SK-N-SH (cell line): ENCODE measurements at regions not wholly inside any gene's neighbourhood (a gene's known extent, or its start where the extent isn't known, plus 50 kb on each side); places are given as distances from the start of the nearest gene placed in this dataset.

Experiments used
- CTCF ChIA-PET: fragments of 300-600, 350-600 bp; formaldehyde crosslinking; extraction: SDS; loops from one replicate; lab custom pipeline; 2021; lab: Yijun Ruan, JAX
- POLR2A ChIA-PET: fragments of 350-600 bp; sonication (Branson Sonifier 250); formaldehyde crosslinking; extraction: SDS; loops from one replicate; lab custom pipeline; 2020; ENCODE audit warnings: antibody characterized with exemption, inconsistent platforms; lab: Yijun Ruan, JAX
- DNase-seq: peaks from one replicate; pipeline ENCODE4 v3.0.0; 2012
- H2AFZ ChIP-seq: fragments of 200-600 bp; sonication (generic); 2 replicates; pipeline ENCODE4 v1.8.1; 2016; ENCODE audit warnings: antibody characterized with exemption, mild to moderate bottlenecking, low read depth
- H3F3A ChIP-seq: fragments of 200-600 bp; sonication (generic); replicated peaks from 2 replicates; pipeline ENCODE3; 2016; ENCODE audit warnings: antibody characterized with exemption, mild to moderate bottlenecking; ENCODE audit not compliant: insufficient read depth
- H3K27ac ChIP-seq, 2 experiments: fragments of 200-500 bp in 1 of 2; fragments of 200-600 bp in 1 of 2; sonication (Bioruptor generic) in 1 of 2; sonication (generic), shearing (Covaris generic) in 1 of 2; 2 replicates each; pipeline versions ENCODE4 v1.5.1 to v1.6.1; 2014 to 2016; ENCODE audit warnings: low read depth in 2 of 2, inconsistent platforms in 1 of 2, low read length in 1 of 2, mild to moderate bottlenecking in 1 of 2, mixed read lengths in 1 of 2
- H3K27me3 ChIP-seq: fragments of 200-600 bp; sonication (generic), shearing (Covaris generic); 2 replicates; pipeline ENCODE4 v1.6.1; 2016; ENCODE audit warnings: mixed run types; ENCODE audit not compliant: insufficient read depth
- H3K36me3 ChIP-seq, 2 experiments: fragments of 200-500 bp in 1 of 2; fragments of 200-600 bp in 1 of 2; sonication (Bioruptor generic) in 1 of 2; sonication (generic) in 1 of 2; replicated peaks in 1 of 2; 2 replicates each; pipeline versions ENCODE3 to v1.5.1; 2014 to 2016; ENCODE audit warnings: low read length in 1 of 2, mild to moderate bottlenecking in 1 of 2; ENCODE audit not compliant: insufficient read depth in 2 of 2, control insufficient read depth in 1 of 2
- H3K4me1 ChIP-seq, 2 experiments: fragments of 200-500 bp in 1 of 2; fragments of 200-600 bp in 1 of 2; sonication (Bioruptor generic) in 1 of 2; sonication (generic), shearing (Covaris generic) in 1 of 2; 2 replicates each; pipeline versions ENCODE4 v1.5.1 to v1.6.1; 2014 to 2016; ENCODE audit warnings: low read depth in 1 of 2, low read length in 1 of 2, mixed run types in 1 of 2; ENCODE audit not compliant: insufficient read depth in 2 of 2, control insufficient read depth in 1 of 2
- H3K4me2 ChIP-seq: fragments of 200-600 bp; sonication (generic), shearing (Covaris generic); 2 replicates; pipeline ENCODE4 v1.6.1; 2017; ENCODE audit warnings: mixed run types
- H3K4me3 ChIP-seq, 2 experiments: fragments of 200-500 bp in 1 of 2; fragments of 200-600 bp in 1 of 2; sonication (Bioruptor generic) in 1 of 2; sonication (generic), shearing (Covaris generic) in 1 of 2; 2 replicates each; pipeline versions ENCODE4 v1.5.1 to v1.8.1; 2014 to 2016; ENCODE audit warnings: low read depth in 2 of 2, inconsistent platforms in 1 of 2, low read length in 1 of 2, mild to moderate bottlenecking in 1 of 2, mixed read lengths in 1 of 2, moderate library complexity in 1 of 2
- H3K79me2 ChIP-seq: fragments of 200-600 bp; sonication (generic); 2 replicates; pipeline ENCODE4 v1.8.1; 2017; ENCODE audit warnings: mild to moderate bottlenecking; ENCODE audit not compliant: insufficient read depth
- H3K9ac ChIP-seq: fragments of 200-600 bp; sonication (generic); 2 replicates; pipeline ENCODE4 v1.6.1; 2017; ENCODE audit warnings: mixed run types
- H3K9me2 ChIP-seq: fragments of 200-600 bp; sonication (generic); 2 replicates; pipeline ENCODE4 v1.6.1; 2017; ENCODE audit warnings: mixed run types
- H3K9me3 ChIP-seq: fragments of 200-600 bp; sonication (generic); 2 replicates; pipeline ENCODE4 v1.6.1; 2017; ENCODE audit warnings: mixed run types, mild to moderate bottlenecking, moderate library complexity
- H4K20me1 ChIP-seq: fragments of 200-600 bp; sonication (generic); 2 replicates; pipeline ENCODE4 v1.6.1; 2017; ENCODE audit warnings: mild to moderate bottlenecking, mixed run types; ENCODE audit not compliant: insufficient read depth
- CHD2 ChIP-seq: fragments of 150-350 bp; IDR thresholded peaks from 2 replicates; pipeline ENCODE4 v1.6.1; 2018; ENCODE audit warnings: low read length; ENCODE audit not compliant: partially characterized antibody
- GABPA ChIP-seq: IDR thresholded peaks from 2 replicates; pipeline ENCODE4 v1.4.0; 2012; ENCODE audit warnings: low read depth, mild to moderate bottlenecking
- NFIC ChIP-seq: IDR thresholded peaks from 2 replicates; pipeline ENCODE4 v1.4.0; 2012; ENCODE audit warnings: borderline replicate concordance
- NRF1 ChIP-seq: IDR thresholded peaks from 2 replicates; pipeline ENCODE4 v1.6.1; 2012; ENCODE audit warnings: low read depth, mild to moderate bottlenecking, low read length
- POLR2AphosphoS5 ChIP-seq: IDR thresholded peaks from 2 replicates; pipeline ENCODE4 v1.6.1; 2012; ENCODE audit warnings: low read depth, low read length
- RFX5 ChIP-seq: IDR thresholded peaks from 2 replicates; pipeline ENCODE4 v1.6.1; 2012; ENCODE audit warnings: mild to moderate bottlenecking, improper control_type of control experiment, low read length
- RXRA ChIP-seq: IDR thresholded peaks from 2 replicates; pipeline ENCODE4 v1.4.0; 2012; ENCODE audit warnings: low read depth, mild to moderate bottlenecking, borderline replicate concordance
- SMC3 ChIP-seq: IDR thresholded peaks from 2 replicates; pipeline ENCODE4 v1.6.1; 2012; ENCODE audit warnings: low read depth, low read length, improper control_type of control experiment
- TEAD4 ChIP-seq: IDR thresholded peaks from 2 replicates; pipeline ENCODE4 v1.4.0; 2012; ENCODE audit warnings: mild to moderate bottlenecking, borderline replicate concordance; ENCODE audit not compliant: insufficient read depth
- YY1 ChIP-seq: IDR thresholded peaks from 2 replicates; pipeline ENCODE4 v1.4.0; 2012; ENCODE audit warnings: low read depth, mild to moderate bottlenecking
- WGBS: methylation state at CpG from one replicate; pipeline ENCODE4 v1.1.6; 2017; ENCODE audit warnings: low lambda C conversion rate; 5-methylcytosine and 5-hydroxymethylcytosine counted together
- TF ChIP-seq, protein P1 (sequence below): fragments of 150-350 bp; IDR thresholded peaks from 2 replicates; pipeline ENCODE4 v1.6.1; 2016; ENCODE audit warnings: mild to moderate bottlenecking, low read depth, low read length
- TF ChIP-seq, protein P2 (sequence below): IDR thresholded peaks from 2 replicates; pipeline ENCODE4 v1.6.1; 2012; ENCODE audit warnings: mild to moderate bottlenecking, low read depth, low read length, moderate library complexity
- TF ChIP-seq, protein P3 (sequence below): fragments of 200-600 bp; sonication (generic); IDR thresholded peaks from 2 replicates; pipeline ENCODE4 v1.6.1; 2017; ENCODE audit warnings: antibody characterized with exemption, mild to moderate bottlenecking, moderate library complexity
- TF ChIP-seq, protein P4 (sequence below): IDR thresholded peaks from 2 replicates; pipeline ENCODE4 v1.4.0; 2012; ENCODE audit warnings: low read depth

DNA sequence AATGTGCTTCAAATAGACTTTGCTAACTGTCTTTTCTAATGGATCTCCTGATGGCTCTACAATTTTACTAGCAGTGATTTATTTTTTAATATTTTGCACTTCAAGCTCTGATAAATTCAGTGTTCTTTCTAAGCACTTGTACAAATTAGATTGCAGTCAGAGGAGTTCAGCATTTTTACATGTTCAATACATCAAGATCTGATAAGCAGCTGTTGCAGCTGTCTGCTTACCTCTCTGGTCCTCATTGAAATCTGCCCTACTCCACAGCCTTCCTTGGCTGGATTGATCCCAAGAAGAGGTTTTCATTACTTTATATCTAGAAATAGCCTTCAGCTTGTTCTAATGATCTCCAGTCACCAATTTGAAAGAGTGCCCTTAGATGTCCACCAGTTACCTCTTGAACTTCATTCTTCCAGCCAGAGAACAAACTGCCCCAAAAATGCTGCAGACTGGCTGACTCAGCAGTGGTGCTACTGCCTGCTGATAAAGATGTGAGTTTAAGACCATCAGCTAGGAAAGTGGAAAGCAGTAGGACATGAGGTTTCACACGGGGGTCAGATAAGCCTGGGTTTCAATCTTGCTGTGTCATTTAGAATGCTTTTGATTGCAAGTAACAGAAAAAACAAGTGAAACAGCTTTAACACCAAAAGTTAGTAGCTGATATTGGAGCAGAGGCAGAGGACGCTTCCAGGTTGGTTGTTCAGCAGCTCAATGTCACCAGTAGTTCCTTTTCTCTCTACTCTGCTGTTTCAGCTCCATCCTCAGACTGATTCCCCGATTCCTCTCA is 350.9 kb upstream of the NPVF start:
- Histone ChIP-seq H2AFZ (no peak overlapping the region), H3F3A (no peaks in the 10 kb centered on the region), H3K4me3 (no peak overlapping the region), H4K20me1 (no peaks in the 10 kb centered on the region), H3K9me2 (no peaks in the 10 kb centered on the region), H3K9me3 (no peaks in the 10 kb centered on the region), H3K79me2 (no peaks in the 10 kb centered on the region), H3K4me2 (no peak overlapping the region), H3K4me1 (peaks cover 0 to 8% of the 10 kb centered on the region in 2 experiments; a peak in 2 of 4 replicates), H3K9ac (no peak overlapping the region), H3K27ac (no peak overlapping the region), H3K36me3 (no peaks in the 10 kb centered on the region), H3K27me3 (no peaks in the 10 kb centered on the region)
- no peak for DNase-seq
- CTCF ChIA-PET, result interaction anchor here (0.9 to 4.2 kb wide), 12 partner anchors 10 to 320 kb away, joined by 3 to 37 read pairs (median 4); no protein-coding TSS in a partner anchor
- 16% methylated on average over 3 of the region's 3 CpGs for WGBS
- no peak for TF ChIP-seq TEAD4
- no peak for TF ChIP-seq RXRA
- no peak for TF ChIP-seq NFIC
- no peak for TF ChIP-seq GABPA
- TF ChIP-seq YY1, result no peak
- no peak for TF ChIP-seq CHD2
- no peak for TF ChIP-seq RFX5
- TF ChIP-seq, protein P1, sequence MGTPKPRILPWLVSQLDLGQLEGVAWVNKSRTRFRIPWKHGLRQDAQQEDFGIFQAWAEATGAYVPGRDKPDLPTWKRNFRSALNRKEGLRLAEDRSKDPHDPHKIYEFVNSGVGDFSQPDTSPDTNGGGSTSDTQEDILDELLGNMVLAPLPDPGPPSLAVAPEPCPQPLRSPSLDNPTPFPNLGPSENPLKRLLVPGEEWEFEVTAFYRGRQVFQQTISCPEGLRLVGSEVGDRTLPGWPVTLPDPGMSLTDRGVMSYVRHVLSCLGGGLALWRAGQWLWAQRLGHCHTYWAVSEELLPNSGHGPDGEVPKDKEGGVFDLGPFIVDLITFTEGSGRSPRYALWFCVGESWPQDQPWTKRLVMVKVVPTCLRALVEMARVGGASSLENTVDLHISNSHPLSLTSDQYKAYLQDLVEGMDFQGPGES, result no peak
- TF ChIP-seq, protein P2, sequence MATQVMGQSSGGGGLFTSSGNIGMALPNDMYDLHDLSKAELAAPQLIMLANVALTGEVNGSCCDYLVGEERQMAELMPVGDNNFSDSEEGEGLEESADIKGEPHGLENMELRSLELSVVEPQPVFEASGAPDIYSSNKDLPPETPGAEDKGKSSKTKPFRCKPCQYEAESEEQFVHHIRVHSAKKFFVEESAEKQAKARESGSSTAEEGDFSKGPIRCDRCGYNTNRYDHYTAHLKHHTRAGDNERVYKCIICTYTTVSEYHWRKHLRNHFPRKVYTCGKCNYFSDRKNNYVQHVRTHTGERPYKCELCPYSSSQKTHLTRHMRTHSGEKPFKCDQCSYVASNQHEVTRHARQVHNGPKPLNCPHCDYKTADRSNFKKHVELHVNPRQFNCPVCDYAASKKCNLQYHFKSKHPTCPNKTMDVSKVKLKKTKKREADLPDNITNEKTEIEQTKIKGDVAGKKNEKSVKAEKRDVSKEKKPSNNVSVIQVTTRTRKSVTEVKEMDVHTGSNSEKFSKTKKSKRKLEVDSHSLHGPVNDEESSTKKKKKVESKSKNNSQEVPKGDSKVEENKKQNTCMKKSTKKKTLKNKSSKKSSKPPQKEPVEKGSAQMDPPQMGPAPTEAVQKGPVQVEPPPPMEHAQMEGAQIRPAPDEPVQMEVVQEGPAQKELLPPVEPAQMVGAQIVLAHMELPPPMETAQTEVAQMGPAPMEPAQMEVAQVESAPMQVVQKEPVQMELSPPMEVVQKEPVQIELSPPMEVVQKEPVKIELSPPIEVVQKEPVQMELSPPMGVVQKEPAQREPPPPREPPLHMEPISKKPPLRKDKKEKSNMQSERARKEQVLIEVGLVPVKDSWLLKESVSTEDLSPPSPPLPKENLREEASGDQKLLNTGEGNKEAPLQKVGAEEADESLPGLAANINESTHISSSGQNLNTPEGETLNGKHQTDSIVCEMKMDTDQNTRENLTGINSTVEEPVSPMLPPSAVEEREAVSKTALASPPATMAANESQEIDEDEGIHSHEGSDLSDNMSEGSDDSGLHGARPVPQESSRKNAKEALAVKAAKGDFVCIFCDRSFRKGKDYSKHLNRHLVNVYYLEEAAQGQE, result no peak
- TF ChIP-seq, protein P3, sequence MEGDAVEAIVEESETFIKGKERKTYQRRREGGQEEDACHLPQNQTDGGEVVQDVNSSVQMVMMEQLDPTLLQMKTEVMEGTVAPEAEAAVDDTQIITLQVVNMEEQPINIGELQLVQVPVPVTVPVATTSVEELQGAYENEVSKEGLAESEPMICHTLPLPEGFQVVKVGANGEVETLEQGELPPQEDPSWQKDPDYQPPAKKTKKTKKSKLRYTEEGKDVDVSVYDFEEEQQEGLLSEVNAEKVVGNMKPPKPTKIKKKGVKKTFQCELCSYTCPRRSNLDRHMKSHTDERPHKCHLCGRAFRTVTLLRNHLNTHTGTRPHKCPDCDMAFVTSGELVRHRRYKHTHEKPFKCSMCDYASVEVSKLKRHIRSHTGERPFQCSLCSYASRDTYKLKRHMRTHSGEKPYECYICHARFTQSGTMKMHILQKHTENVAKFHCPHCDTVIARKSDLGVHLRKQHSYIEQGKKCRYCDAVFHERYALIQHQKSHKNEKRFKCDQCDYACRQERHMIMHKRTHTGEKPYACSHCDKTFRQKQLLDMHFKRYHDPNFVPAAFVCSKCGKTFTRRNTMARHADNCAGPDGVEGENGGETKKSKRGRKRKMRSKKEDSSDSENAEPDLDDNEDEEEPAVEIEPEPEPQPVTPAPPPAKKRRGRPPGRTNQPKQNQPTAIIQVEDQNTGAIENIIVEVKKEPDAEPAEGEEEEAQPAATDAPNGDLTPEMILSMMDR, result no peak
- TF ChIP-seq SMC3, result no peak
- TF ChIP-seq, protein P4, sequence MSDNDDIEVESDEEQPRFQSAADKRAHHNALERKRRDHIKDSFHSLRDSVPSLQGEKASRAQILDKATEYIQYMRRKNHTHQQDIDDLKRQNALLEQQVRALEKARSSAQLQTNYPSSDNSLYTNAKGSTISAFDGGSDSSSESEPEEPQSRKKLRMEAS, result no peak
- TF ChIP-seq POLR2AphosphoS5, result no peak
- TF ChIP-seq NRF1, result no peak
- POLR2A ChIA-PET, result no interaction called here
